Activated CD4-positive, alpha-beta T cell treated with anti-CD3 and anti-CD28 coated beads, Interleukin-2, amount 10 ng/mL, durations not matched to agents 7 days and 5 days (primary cell): ENCODE measurements at regions not wholly inside any gene's neighbourhood (a gene's known extent, or its start where the extent isn't known, plus 50 kb on each side); places are given as distances from the start of the nearest gene placed in this dataset.

Source experiments
- CTCF ChIA-PET: fragments of 350-600 bp; sonication (Branson Sonifier 250); formaldehyde crosslinking; loops from one replicate; lab custom pipeline; 2021; ENCODE audit warnings: antibody characterized with exemption; lab: Charles Lee
- POLR2A ChIA-PET: fragments of 350-600 bp; sonication (Branson Sonifier 250); formaldehyde crosslinking; loops from one replicate; lab custom pipeline; 2021; ENCODE audit warnings: antibody characterized with exemption; lab: Charles Lee
- DNase-seq: peaks from one replicate; pipeline ENCODE4 v3.0.0-alpha.2; 2020
- H3K27ac Mint-ChIP-seq: one replicate; pipeline ENCODE4 v1.8.0; 2021; ENCODE audit warnings: mild to moderate bottlenecking, moderate library complexity, mixed read lengths
- H3K27me3 Mint-ChIP-seq: one replicate; pipeline ENCODE4 v1.8.0; 2021; ENCODE audit warnings: mixed read lengths
- H3K36me3 Mint-ChIP-seq: one replicate; pipeline ENCODE4 v1.8.0; 2021; ENCODE audit warnings: low read depth, mixed read lengths
- H3K4me1 Mint-ChIP-seq: one replicate; pipeline ENCODE4 v1.8.0; 2021; ENCODE audit warnings: mixed read lengths
- H3K4me3 Mint-ChIP-seq: one replicate; pipeline ENCODE4 v1.8.0; 2021; ENCODE audit warnings: mild to moderate bottlenecking, moderate library complexity, mixed read lengths
- H3K9me3 Mint-ChIP-seq: one replicate; pipeline ENCODE4 v1.8.0; 2021; ENCODE audit warnings: mixed read lengths

DNA sequence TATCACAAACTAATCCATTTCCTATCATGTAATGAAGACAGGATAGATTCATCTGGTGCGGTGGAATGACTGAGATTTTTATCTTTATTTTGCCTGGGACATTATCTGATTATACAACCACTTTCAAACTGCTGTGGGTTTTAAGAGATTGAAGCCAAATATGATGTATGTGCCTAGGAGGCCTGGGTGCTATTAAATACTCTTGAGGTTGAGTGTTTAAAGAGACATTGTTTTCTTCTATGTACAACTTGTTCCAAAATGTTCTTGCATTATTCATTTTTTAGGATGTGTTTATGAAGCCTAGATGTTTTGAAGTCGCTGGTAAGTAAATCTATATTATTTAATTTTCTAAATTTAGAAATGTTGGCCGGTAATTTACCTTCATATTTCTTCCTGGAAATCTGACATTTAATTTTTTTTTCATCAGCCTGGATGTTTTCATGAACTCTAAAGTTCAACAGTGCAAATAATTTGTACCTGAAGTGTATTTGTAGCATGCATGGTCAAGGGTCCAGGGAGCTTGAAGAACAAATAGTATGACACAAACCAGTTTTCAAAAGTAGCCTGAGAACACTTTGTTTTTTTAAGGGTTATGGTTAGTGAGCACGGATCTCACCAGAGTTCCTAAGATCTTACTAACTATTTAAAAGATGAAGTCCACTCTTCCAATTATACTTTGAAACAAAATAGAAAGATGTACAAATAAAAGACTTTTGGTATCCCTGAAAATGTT lies 72.8 kb upstream of the ATP8A1 start:
- POLR2A ChIA-PET = no interaction called here
- H3K4me1 Mint-ChIP-seq = no peaks in the 10 kb centered on the region
- no peak overlapping the region for H3K4me3 Mint-ChIP-seq
- DNase-seq = no peak
- H3K9me3 Mint-ChIP-seq = peaks cover 11% of the 10 kb centered on the region
- no peaks in the 10 kb centered on the region for H3K27me3 Mint-ChIP-seq
- no peak overlapping the region for H3K27ac Mint-ChIP-seq
- H3K36me3 Mint-ChIP-seq = no peaks in the 10 kb centered on the region
- CTCF ChIA-PET = no interaction called here

DNA sequence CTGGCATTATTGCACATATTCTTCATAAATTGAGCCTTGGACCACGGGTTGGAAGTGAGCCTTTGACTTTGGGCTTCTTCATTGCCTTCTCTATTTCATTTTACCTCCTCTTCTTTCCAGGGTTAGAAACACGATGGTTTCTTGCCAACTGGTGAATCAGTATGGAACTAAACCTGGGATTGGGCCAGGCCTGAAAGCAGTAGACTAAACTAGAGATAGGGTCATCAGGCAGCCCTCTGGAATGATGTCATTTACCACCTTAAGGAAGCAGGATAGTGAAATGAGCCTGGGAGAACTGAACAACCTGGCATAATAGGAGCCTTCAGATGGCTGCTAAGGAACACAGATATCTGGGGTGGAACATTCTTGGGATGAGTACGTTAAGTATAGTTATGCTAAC lies 67.5 kb upstream of the ATP8A1 start:
- no peak overlapping the region for H3K27ac Mint-ChIP-seq
- no peak for DNase-seq
- no peaks in the 10 kb centered on the region for H3K4me1 Mint-ChIP-seq
- no peak overlapping the region for H3K4me3 Mint-ChIP-seq
- ChIA-PET POLR2A (no interaction called here), CTCF (no interaction called here)
- no peaks in the 10 kb centered on the region for H3K36me3 Mint-ChIP-seq
- H3K9me3 Mint-ChIP-seq = peaks cover 10% of the 10 kb centered on the region
- no peaks in the 10 kb centered on the region for H3K27me3 Mint-ChIP-seq

DNA sequence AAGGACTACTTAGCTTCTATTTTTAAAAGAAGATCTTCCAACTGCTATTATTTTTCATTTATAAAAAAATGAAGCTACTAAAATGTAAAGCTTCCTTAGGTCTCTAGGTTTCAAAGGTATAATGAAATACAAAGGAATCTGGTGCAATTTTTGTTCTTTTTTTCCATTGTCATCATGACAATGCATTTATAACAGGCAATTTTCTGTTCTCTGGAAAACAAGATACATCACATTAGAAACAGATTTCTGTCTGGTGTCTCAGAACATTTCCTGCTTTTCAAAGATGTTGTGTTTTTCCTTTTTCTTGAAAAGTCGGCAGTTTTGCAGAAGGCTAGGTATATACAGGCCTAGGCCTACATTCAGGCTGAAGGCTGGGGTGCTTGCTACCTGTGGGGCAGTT lies 63.6 kb upstream of the ATP8A1 start:
- ChIA-PET CTCF (no interaction called here), POLR2A (no interaction called here)
- Mint-ChIP-seq H3K36me3 (no peaks in the 10 kb centered on the region), H3K4me3 (no peak overlapping the region), H3K27ac (no peak overlapping the region), H3K27me3 (no peaks in the 10 kb centered on the region), H3K9me3 (no peaks in the 10 kb centered on the region), H3K4me1 (no peaks in the 10 kb centered on the region)
- DNase-seq = no peak

DNA sequence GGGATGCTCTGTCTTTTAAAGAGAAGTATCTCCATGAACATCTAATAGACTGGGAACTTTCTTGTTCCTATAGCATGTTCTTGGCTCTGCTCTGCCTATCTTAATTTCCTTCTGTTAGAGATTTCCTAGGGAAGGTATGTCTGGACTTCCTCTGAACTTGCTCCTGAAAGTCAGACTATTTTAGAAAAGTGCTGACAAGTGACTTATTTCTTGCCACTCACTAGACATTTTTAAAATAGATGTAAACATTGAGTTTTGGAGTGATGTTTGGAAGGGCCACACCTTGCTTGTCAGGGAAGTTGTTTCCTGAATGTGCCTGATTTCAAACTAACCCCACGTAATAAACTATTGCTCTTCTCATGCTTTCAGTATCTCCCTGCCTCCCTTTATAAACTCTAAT lies 62.4 kb upstream of the ATP8A1 start:
- H3K27me3 Mint-ChIP-seq = no peaks in the 10 kb centered on the region
- no peak for DNase-seq
- H3K36me3 Mint-ChIP-seq = no peaks in the 10 kb centered on the region
- H3K27ac Mint-ChIP-seq = no peak overlapping the region
- POLR2A ChIA-PET = no interaction called here
- H3K4me3 Mint-ChIP-seq = no peak overlapping the region
- CTCF ChIA-PET = no interaction called here
- no peaks in the 10 kb centered on the region for H3K4me1 Mint-ChIP-seq
- no peaks in the 10 kb centered on the region for H3K9me3 Mint-ChIP-seq

DNA sequence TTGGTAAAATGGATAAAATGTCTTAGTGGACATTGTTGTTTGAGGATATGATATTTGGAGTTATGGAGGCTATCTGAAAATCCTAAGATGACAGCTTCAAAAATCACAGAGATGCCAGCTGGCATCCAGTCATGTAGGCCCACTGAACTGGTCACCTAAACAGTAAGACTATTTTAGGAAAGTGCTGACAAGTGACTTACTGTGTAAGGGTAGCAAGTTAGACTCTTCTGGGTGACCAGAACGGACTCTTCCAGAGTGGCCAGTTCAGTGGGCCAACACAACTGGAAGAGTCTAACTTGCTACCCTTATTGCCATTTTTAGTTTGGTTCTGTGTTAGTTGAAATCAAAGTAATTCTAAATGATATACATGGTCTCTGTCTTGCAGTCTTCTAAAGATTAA lies 61.4 kb upstream of the ATP8A1 start:
- no peaks in the 10 kb centered on the region for H3K9me3 Mint-ChIP-seq
- no peak overlapping the region for H3K27ac Mint-ChIP-seq
- no peaks in the 10 kb centered on the region for H3K4me1 Mint-ChIP-seq
- no peak overlapping the region for H3K4me3 Mint-ChIP-seq
- POLR2A ChIA-PET = no interaction called here
- H3K36me3 Mint-ChIP-seq = no peaks in the 10 kb centered on the region
- CTCF ChIA-PET = no interaction called here
- DNase-seq = no peak
- H3K27me3 Mint-ChIP-seq = no peaks in the 10 kb centered on the region

DNA sequence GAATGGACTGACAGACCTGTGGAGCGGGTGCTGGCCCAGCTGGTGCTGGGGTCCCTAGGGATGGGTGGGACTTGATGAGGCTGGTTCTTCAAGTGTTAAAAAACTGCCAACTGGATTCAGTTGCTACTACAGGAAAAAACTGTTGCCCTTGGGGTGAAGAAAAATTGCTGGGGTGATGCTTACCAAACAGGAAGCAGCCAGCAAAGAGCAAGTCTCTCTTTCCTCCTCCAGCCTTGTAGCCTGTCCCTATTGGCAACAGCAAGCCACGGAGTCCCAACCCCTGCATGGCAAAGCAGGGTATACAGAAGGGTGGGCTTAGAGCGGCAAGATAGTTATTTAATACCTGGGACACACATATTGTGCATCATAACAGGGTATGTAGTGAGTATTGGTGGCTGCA lies 60.1 kb upstream of the ATP8A1 start:
- no peaks in the 10 kb centered on the region for H3K27me3 Mint-ChIP-seq
- no peaks in the 10 kb centered on the region for H3K9me3 Mint-ChIP-seq
- DNase-seq = no peak
- ChIA-PET POLR2A (no interaction called here), CTCF (no interaction called here)
- no peak overlapping the region for H3K27ac Mint-ChIP-seq
- no peak overlapping the region for H3K4me3 Mint-ChIP-seq
- no peaks in the 10 kb centered on the region for H3K4me1 Mint-ChIP-seq
- H3K36me3 Mint-ChIP-seq = no peaks in the 10 kb centered on the region

DNA sequence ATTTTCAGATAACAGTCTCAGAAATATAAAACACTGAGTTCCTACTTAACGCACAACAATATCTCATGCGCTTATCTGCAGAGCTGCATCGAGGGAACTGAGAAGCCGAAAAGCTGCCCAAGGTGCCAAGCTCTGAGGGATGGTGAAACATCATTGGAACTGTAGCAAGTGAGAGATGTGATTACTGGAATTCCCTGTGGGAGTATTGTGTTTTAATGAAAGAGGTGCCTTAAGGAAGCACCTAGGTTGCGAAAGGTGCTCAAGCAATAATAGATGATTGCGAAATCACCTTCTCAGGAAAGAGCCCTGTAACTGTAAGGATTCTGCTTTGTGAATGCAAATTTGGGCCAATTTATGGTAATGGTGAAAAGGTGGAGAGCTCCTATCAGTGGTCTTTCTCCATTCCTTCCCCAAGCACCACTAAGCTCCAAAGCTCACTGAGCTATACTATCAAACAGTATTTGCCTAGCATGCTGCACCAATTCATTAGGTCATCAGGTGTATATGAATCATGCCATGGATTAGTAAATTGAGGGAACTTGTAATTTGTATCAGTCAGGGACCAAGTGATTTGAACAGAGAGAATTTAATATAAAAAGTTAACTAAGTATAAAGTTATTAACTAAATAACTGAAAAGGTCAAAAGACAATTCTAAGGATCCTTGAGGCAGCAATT lies 59.0 kb upstream of the ATP8A1 start:
- no peaks in the 10 kb centered on the region for H3K36me3 Mint-ChIP-seq
- H3K27me3 Mint-ChIP-seq = no peaks in the 10 kb centered on the region
- DNase-seq = no peak
- no peaks in the 10 kb centered on the region for H3K9me3 Mint-ChIP-seq
- H3K4me3 Mint-ChIP-seq = no peak overlapping the region
- ChIA-PET CTCF (interaction anchor here (1.6 kb wide), 1 partner anchor 10 kb away, joined by 4 read pairs; no protein-coding TSS in a partner anchor), POLR2A (no interaction called here)
- H3K4me1 Mint-ChIP-seq = no peaks in the 10 kb centered on the region
- no peak overlapping the region for H3K27ac Mint-ChIP-seq

DNA sequence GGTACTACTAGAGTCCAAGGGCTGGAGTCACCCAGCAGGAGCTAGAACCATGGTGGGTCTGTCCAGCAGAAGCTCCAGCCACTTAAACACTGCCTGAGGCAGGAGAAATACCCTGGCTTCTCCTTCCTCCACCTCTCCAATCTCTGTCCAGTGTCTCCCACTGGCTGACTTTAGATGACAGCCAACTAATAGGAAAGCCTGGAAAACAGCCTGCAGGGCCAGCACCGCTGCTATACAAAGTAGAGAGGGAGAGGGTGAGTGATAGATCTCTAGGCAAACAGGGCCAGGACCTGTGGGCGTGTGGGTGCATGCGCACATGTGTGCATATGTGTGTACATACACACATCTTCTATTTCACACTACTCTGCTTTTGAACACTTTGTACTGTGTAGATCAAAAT lies 56.5 kb upstream of the ATP8A1 start:
- Mint-ChIP-seq H3K27me3 (peaks cover 2% of the 10 kb centered on the region), H3K27ac (no peak overlapping the region), H3K9me3 (no peaks in the 10 kb centered on the region), H3K4me1 (no peaks in the 10 kb centered on the region), H3K36me3 (no peaks in the 10 kb centered on the region), H3K4me3 (no peak overlapping the region)
- POLR2A ChIA-PET = no interaction called here
- CTCF ChIA-PET = no interaction called here
- DNase-seq = no peak

DNA sequence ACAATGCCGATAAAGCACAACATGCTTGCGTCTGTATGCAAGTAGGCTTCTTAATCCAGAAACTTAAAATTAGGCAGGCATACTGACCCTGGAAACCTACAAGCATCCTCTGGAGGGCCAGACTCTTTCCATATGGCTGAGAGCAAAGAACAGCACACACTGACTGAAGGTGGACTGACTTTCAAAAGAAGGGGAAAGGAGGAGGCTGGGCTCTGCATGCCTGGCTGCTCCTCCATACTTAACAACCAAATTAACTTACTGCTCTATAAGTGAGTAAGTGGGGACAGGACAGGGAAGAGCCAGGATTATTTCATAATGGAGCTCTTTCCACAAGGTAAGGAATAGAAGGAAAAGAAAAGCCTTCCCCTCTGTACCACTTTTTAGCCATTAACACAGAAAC lies 55.9 kb upstream of the ATP8A1 start:
- H3K27me3 Mint-ChIP-seq = peaks cover 2% of the 10 kb centered on the region

DNA sequence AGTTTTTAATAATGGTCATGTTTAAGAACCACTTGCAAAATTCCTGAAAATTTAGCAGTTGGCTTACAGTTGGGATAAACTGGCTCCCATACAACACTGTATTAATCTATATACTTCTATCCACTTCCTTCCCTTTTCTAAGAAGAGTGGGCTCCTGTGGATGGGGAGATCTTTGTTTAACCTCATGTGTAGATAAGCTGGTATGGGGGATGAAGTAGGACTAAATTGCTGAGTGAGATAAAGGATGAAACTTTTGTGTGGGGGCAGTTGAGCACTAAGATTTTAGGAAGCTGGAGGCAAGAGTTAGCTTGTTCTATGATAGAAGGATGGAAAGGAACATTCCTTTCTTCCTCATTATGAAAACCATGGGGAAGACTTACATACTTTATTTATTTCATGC lies 54.6 kb upstream of the ATP8A1 start:
- Mint-ChIP-seq H3K27ac (no peak overlapping the region), H3K9me3 (no peaks in the 10 kb centered on the region), H3K27me3 (peaks cover 2% of the 10 kb centered on the region), H3K36me3 (no peaks in the 10 kb centered on the region), H3K4me1 (no peaks in the 10 kb centered on the region), H3K4me3 (no peak overlapping the region)
- CTCF ChIA-PET = no interaction called here
- no peak for DNase-seq
- POLR2A ChIA-PET = no interaction called here

More for the DNA sequence above, 55.9 kb upstream of the ATP8A1 start:
- Mint-ChIP-seq H3K4me3 (no peak overlapping the region), H3K4me1 (no peaks in the 10 kb centered on the region), H3K27ac (no peak overlapping the region), H3K9me3 (no peaks in the 10 kb centered on the region), H3K36me3 (no peaks in the 10 kb centered on the region)
- DNase-seq = no peak
- ChIA-PET CTCF (no interaction called here), POLR2A (no interaction called here)

DNA sequence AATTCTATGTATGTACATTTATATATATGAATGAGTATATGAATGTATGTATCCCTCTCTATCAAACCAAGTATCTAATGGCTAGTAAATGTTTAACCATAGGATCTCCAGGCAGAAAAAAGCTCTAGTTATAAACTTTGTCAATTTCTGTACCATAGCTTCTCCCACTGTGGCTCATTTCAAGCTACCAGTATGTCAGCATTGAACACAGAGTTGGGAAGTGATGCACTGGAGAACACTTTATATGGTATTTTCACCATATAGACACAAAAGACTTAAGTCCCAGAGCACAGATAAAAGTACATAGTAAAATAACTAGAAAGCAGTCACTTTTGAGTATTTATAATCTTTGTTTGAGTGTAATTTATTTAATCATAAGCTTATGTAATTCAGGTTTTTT lies 53.9 kb upstream of the ATP8A1 start:
- Mint-ChIP-seq H3K27ac (no peak overlapping the region), H3K4me1 (no peaks in the 10 kb centered on the region), H3K4me3 (no peak overlapping the region), H3K9me3 (no peaks in the 10 kb centered on the region), H3K36me3 (no peaks in the 10 kb centered on the region), H3K27me3 (peaks cover 2% of the 10 kb centered on the region)
- no peak for DNase-seq
- POLR2A ChIA-PET = no interaction called here
- CTCF ChIA-PET = interaction anchor here (0.6 kb wide), 1 partner anchor 250 kb away, joined by 3 read pairs; no protein-coding TSS in a partner anchor

DNA sequence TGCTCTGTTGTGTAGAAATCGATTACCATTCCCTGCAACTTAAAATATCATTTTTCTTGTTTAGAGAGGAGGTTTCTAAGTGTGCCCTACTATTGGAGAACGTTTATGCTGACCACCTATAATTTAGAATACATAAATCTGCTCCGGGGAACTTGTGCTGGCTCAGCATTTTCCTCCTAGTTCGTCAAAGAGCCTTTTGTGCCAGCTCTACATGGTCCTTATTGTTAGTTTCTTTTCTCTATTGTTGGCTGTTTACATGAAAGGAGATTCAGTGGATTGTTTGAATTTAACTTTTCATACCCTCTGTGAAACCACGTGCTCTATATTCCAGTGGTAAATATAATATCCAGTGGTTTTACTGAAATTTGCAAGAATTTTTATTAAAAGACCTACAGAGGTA lies 53.4 kb upstream of the ATP8A1 start:
- no peak overlapping the region for H3K27ac Mint-ChIP-seq
- POLR2A ChIA-PET = no interaction called here
- CTCF ChIA-PET = interaction anchor here (0.6 kb wide), 1 partner anchor 249 kb away, joined by 3 read pairs; no protein-coding TSS in a partner anchor
- no peak overlapping the region for H3K4me3 Mint-ChIP-seq
- no peak for DNase-seq
- no peaks in the 10 kb centered on the region for H3K4me1 Mint-ChIP-seq
- no peaks in the 10 kb centered on the region for H3K36me3 Mint-ChIP-seq
- H3K9me3 Mint-ChIP-seq = no peaks in the 10 kb centered on the region
- peaks cover 2% of the 10 kb centered on the region for H3K27me3 Mint-ChIP-seq

DNA sequence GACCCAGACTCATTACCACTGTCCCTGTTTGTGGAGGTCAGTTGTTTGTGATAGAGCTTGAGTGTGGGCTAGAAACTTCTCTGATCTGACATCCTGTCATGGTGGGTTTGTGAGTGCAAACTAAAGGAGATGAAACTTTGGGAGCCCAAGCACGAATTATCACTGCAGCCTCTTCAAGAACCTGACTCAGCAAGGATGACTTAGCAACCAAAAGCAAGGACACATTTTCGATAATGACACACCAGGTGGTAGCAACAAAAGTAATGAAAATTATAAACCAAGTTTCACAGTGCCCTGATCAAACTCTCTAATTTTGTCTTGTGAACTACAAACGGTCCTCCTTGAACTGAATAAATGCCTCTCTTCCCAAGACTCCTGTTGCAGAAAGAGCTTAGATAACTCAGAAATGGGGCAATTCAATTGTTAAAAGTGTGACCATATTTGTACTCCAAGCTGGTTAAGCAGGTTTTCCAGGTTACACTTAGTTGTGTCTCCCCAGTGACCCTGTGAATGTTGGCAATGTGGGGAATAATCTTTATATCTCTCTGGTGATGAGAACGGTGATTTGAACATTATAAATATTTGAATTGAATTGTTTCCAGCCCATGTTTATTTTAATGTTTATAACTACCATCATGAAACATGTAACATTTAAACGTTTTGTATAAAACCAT lies 52.6 kb upstream of the ATP8A1 start:
- ChIA-PET CTCF (interaction anchor here (0.9 kb wide), 1 partner anchor 72 kb away, joined by 3 read pairs; no protein-coding TSS in a partner anchor), POLR2A (no interaction called here)
- no peak for DNase-seq
- Mint-ChIP-seq H3K9me3 (no peaks in the 10 kb centered on the region), H3K36me3 (no peaks in the 10 kb centered on the region), H3K27me3 (peaks cover 2% of the 10 kb centered on the region), H3K4me1 (no peaks in the 10 kb centered on the region), H3K4me3 (no peak overlapping the region), H3K27ac (no peak overlapping the region)
